ENCODE measurements at regions not wholly inside any gene's neighbourhood (a gene's known extent, or its start where the extent isn't known, plus 50 kb on each side); places are given as distances from the start of the nearest gene placed in this dataset.

- TF ChIP-seq CTCF (conservative IDR thresholded peaks at IDR 0.05; ENCODE audit: low read length) (no peak), EZH2phosphoT487 (IDR thresholded peaks at IDR 0.05; ENCODE audit: borderline replicate concordance, low read depth, low read length) (no peak)
These were observed 270.9 kb upstream of the RBMY1B start for GRCh38 chrY:21240221-21240620.
